Limb (tissue), 2 donors: ENCODE measurements at regions not wholly inside any gene's neighbourhood (a gene's known extent, or its start where the extent isn't known, plus 50 kb on each side); places are given as distances from the start of the nearest gene placed in this dataset.

ENCODE experiments used
- DNase-seq, 2 donors: peaks; one replicate each; pipeline ENCODE4 v3.0.0-alpha.2; 2016; ENCODE audit errors: extremely low spot score in 2 of 2

DNA sequence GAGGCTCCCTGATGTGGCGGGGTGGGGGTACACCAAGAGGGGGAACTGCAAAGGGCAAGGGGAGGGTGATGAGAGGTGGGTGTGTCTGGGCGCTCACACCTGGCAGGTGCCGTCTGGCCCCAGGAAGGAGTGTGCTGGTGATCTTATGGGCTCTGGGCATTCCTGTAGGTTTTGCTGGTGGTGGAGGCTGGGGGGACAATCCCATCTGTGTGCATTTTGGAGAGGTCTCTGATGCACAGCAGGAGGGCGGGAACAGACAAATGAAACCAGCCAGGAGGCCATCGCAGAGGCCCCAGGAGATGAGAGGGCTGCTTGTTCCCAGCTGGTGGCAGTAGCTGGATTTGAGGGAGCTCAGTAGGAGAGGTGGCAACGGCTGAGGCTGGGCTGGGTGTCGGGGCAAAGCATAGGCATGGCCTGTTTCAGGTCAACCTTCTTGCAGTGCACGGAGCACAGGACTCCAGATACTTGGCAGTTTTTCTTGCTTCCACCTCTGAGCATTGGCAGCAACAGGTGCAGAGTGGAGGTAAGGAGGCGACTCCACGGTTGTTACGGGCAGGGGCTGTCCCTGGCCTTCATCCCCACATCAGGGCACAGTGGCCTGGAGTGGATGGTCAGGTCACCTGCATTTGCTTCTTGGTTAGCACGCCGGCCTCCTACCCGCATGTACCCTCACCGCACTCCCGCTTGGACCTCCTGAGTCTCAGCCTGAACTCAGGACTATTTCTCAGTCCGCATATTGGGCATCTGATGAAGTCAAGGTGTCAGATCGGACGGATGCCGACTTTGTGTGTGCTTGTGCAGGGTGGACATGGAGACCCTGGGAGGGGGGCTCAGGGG, 194.2 kb upstream of the HDAC4 start:
- DNase-seq: peak in 1 of 2 donors; percentile 12

DNA sequence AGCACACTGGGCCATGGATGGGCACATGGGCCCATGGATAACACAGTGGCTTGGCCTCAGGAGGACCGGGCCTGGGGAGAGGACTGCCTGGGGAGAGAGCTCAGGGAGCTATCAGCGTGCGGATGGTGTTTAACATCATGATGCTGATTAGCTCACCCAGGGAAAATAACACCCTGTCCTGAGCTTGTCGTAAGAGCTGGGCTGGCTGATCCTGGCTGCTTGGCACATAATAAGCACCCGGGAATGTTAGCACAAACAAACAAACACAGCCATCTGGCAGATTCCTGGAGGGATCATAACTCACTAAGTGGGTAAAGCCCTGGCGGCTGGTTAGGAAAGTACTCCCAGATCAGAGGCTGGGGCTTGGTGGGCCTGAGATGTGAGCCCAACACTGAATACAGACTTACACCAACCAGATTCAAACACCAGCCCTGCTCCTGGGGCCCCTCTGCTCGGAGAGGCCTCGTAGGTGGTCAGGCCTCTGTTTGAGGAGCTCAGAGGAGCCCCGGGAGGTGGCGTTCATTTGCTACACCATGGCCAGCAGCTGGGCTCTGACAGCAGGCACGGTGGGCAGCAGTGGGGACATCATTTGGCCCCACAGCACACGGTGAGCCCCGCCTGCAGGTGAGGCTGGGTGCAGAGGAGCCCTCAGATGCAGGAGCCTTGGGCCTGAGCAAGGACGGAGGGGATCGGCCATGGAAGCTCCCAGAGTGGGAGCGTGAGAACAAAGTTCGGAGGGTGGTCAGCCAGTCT, 193.4 kb upstream of the HDAC4 start:
- peak in 1 of 2 donors; percentile 22 for DNase-seq

DNA sequence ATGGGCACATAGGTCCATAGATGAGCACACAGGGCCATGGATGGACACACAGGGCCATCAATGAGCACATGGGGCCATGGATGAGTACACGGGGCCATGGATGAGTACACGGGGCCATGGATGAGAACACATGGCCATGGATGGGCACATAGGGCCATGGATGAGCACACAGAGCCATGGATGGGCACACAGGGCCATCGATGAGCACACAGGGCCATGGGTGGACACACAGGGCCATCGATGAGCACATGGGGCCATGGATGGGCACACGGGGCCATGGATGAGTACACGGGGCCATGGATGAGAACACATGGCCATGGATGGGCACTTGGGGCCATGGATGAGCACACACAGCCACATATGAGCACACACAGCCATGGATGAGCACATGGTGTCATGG, 192.6 kb upstream of the HDAC4 start:
- DNase-seq: peak in 1 of 2 donors; percentile 2

DNA sequence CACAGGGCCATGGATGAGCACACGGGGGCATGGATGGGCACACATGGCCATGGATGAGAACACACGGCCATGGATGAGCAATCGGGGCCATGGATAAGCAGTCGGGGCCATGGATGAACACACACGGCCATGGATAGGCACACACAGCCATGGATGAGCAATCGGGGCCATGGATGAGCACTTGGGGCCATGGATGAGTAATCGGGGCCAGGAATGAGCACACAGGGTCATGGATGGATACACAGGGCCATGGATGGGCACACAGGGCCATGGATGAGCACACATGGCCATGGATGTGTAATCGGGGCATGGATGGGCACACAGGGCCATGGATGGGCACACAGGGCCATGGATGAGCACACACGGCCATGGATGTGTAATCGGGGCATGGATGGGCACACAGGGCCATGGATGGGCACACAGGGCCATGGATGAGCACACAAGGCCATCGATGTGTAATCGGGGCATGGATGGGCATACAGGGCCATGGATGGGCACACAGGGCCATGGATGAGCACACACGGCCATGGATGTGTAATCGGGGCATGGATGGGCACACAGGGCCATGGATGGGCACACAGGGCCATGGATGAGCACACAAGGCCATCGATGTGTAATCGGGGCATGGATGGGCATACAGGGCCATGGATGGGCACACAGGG, 191.9 kb upstream of the HDAC4 start:
- DNase-seq: peak in 1 of 2 donors; percentile 4

DNA sequence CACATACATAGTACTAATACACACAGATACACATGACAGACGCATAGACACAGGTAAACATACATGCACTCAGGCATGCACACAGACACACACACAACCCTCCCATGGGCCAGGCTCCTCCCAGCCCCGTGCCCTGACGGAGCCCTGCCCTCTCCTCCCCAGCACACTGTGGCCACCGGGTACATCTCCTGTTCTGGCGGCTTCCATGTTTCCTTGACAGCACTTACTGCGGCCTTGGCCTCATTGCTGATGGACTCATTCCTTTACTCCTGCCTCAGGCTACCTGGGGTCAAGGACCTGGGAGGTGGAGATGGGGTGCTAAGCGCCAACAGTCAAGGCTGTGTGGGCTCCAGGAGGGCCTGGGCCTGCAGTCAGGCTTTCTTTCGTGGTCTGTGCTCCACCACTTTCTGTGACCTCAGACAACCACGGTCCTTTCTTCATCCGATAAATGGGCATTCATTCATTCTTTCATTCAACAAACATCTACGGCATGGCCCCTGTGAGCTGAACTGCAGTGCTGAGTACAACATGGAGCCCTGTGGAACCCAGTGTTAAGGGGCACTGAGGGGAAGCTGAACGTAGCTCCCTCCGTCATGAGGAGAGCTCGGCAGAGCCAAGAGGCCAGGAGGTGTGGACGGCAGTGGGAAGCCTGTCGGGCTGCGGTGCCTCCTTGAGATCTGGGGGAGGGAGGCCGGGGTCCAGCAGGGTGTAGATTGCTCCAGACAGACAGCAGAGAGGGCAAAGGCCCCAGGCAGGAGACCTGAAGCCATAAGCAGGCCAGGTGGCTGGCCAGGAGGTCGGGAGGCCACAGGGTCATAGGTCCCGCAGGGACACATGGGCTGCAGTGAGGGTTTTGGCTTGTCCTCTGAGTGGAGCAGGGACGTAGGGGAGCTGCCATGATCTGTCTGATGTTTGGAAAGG, 190.4 kb upstream of the HDAC4 start:
- no peak for DNase-seq

DNA sequence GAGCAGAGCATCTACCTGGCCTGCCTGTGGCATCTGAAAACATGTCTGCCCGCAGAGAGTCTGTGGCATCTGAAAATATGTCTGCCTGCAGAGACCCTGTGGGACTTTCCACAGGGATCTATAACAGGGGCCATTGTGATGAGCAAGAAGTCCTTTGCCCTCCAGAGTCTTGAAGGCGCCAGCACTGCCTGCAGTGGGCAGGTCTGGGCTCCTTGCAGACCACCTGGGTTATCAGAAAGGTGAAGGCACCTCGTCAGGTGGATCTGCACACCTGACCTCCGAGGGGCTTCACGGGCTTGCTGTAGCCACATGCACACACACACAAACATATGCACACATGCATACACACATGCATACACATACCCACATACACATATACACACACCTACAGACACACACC, 189.5 kb upstream of the HDAC4 start:
- DNase-seq: no peak

DNA sequence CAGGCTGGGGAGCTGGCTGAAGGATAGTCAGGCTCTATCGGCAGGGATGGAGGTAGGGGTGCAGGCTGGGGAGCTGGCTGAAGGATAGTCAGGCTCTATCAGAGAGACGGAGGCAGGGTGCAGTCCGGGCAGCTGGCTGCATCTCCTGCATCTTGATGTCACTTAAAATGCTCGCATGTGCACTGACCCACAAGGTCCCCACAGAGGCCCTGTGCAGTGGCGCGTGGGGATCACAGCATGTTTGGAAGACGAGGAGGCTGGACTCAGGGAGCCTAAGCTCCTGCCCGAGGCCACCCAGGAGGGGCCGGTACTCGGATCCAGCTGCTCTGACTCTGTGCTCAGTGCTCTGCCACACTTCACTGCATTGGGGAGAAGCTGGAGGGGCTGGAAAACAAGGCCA, 189.0 kb upstream of the HDAC4 start:
- DNase-seq: no peak

DNA sequence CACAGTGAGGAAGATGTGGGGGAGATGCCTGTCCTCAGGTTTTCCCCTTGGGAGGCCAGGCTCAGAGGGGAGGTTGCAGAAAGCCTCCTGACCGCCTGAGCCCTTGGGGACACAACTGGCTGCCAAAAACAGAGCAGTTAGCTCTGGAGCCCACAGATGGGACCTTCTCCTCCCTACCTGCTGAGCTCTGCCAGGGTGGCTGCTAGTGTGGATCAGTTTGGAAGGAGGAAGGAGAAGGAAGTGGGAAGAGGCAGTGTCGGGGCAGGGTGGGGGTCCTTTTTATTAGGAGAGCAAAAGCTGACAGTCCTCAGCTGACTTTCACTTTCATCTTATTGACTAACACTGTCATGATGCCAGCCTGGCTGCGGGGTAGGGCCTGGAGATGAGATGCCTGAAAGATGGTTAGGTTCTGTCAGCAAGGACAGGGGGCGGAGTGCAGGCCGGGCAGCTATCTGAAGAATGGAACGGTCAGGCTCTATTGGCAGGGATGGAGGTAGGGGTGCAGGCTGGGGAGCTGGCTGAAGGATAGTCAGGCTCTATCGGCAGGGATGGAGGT, 188.5 kb upstream of the HDAC4 start:
- no peak for DNase-seq

DNA sequence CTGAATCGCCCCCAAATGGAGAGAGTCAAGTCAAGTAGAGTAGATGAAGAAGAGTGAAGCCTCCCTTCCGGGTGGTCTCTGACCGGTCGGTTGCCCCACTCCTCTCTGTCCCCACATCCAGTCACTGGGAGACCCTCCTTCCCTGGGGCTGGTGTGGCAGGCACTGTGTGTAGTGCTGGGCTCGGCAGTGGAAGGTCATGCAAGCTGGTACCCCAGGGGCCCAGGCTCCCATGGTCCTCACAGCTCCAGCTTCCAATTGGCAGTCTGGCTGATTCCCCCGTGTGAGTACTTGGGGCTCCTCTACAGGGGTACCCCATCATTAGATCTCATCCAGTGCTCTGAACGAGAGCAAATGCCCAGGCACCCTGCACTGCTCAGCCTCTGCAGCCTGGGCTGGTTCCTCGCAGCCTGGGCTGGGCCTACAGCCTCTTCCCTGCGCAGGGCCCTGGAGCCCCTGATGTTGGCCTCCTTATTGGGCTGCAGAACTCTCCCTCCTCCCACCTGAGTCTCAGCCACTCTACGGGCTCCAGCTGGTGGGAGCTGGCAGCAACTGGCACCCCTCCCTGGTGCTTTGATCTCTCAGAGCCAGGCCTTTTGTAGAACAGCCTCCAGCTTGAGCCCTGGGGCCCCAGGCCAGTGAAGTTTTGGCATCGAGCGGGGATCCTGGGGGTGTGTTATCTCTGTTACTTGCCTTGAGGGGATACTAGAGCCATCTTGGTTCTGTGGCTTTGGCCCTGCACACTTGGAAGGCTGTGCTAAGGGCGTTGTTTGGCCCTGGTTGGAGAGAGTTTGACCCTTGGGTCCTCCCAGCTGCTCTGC, 187.8 kb upstream of the HDAC4 start:
- DNase-seq: no peak

DNA sequence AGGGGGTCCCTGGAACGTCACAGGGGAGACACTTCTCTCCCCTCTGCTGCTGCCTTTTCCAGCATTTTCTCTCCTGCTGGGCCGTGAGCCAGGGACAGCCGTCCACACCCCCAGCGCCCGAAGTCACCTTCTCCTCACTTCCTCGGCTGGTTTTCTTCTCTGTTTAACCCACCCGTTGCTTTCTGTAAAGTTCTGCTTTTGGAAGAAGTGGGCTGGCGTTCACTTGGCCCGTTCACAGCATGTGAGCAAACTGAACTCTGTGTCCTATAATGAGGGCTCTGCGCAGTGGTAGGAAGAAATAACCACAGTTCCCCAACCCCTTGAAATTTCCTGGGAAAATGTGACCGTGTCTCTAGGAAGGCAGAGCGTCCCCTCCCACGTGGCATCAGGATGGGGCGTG, 187.0 kb upstream of the HDAC4 start:
- DNase-seq: no peak

DNA sequence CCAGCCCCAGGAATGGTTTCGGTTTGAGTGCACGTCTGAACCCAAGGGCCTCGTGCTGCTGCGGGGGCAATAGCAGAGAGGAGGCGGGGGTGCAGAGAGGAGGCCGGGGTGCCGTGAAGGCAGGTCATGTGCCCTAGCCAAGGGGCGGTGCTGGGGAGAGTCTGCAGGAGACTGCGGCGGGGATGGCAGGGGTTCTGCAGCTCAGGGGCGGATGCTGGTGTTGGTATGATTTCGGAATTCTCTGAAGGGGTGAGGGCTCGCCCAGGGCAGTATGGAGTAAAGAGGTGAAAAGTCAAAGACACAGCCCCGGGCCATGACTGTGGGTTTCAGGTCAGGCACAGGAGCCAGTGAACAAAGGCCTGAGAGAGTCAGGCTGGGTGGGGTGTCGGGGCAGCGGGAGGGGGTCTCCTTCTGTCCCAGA, 186.5 kb upstream of the HDAC4 start:
- DNase-seq: no peak

DNA sequence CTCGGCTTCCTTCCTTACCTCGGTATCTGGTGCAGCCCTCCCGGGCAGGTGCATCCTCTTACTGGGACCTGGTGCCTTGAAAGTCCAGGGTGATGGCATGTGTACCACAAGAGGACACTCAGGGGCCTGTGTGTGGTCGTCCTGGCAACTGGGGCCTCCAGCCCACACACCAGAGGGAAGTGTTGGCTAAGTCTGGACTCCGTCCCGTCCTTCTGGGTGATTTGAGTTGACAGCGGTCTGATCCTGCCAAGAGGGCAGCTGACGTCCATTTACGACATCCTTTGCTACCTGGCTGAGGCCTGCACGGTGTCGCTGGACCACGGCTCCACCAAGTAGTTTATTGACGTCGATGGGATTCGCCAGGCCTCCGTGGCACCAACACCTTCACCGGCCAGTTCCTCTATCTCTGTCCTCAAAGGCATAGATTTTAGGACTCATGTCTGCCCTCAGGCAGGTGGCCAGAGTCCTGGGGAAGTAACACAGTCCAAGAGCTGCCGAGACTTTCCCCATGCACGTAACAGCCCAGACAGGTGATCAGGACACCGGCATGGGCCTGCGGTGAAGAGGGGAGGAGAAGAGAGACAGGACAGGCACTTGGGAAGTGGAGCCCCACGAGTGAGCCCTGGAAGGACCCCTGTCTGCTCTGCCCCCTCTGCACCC, 186.0 kb upstream of the HDAC4 start:
- no peak for DNase-seq

DNA sequence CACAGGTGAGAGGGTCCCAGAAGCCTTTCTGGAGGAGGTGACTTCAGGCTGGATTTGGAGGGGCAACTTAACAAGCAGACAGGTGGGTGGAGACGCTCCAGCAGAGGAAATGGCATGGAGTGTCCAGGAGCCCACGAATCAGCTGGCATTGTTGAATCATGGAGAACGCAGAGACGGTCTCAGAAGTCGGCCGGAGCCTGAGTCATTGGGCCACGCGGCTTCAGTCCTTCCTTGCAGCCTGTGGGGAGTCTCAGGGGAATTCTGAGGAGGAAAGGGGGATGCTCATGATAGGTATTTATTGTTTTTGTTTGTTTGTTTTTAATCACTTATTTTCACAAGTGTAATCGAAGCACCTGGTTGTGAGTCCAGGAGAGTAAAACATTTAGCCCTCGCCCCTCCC, 184.6 kb upstream of the HDAC4 start:
- no peak for DNase-seq

DNA sequence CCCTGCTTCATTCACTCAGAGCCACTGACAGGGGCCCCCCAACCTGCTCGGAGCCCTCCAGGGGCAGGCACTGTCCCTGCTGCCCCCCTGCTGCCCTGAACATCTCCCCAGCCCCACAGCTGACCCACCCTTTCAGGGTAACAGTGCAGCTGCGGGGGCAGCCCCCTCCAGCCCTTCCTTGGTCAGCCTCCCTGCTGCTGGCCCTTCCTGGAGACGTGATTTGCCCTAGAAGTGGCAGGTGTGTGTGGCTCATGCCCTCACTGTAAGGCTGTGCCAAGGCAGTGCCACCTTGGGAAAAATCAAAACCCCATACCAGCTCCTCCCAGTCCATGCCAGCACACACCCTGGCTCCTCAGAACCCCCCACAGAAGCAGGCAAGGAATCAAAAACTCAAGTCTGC, 184.2 kb upstream of the HDAC4 start:
- DNase-seq: no peak

DNA sequence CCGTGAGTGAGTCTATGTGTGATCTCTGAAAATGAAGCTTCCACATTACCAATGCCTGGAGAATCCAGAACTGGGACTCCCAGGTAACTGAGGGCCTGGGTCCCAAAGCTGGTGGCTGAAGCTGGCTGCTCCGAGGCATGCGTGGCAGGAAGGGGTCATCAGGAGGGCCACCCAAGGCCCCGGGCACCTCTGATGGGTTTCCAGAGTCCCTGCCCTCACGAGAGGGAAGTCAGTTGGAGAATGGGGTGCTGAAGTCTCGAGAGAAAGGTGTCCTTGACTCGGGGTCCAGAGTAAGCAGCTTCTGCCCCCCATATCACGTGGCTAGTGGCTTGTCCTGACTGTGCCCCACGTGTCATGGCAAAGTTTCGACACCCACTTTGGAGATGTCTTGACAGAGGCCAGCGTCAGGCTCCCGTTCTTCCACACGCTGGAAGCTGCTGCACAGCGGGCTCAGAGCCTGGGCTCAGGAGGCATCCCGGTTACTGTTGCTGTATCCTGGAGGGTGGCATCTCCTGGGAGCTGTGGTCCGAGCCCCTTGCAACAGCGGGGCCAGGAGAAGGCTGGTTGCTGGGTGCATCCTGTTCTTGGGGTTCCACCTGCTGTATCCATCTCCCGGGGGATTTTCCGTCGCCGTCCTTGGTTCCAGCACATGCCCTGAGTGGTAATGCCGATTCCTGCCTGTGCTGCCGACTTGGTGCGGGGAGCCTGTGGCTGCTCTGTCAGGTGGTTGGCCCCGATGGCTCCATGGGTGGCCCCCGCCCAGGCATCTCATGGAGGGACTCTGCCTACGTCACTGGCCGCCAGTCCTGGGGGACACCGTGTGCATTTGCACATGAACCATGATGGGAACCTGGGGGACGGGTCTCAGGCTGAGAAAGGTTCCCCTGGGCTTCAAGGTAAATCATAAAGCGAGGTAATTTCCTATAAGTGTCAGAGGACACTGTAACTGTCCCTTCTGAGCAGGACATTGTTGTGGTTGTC, 183.3 kb upstream of the HDAC4 start:
- no peak for DNase-seq

DNA sequence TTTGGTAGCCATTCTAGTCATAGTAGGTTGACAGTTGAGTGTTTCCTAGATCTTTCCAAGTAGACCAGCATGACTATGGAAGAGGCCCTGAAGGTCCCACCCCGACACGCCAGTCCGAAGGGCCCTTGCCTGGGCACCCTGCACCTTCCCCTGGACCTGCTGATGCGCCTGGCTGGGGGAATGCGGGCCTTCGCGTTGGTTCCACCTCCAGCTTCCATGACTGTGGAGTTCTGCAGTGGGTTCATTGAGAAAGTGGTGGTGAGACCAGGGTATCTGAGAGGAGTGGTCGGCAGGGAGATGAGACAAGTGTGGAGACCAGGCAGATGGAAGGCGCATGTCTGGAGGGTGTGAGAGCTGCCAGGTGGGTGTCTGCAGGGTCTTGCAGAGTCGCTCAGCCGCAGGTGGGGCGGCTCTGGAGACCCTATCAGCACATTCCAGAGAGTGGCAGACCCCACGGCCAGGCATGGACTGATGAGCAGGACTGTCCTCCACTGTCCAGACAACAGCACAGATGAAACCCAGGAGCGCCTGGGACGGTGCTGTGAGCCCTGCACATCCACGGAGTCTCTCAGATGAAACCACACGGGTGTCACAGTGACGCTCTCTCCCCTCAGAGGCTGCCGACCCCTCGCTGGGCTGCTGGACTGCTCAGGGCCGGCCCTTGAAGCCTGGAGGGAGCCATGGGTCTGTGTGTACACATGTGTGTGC, 182.5 kb upstream of the HDAC4 start:
- no peak for DNase-seq

DNA sequence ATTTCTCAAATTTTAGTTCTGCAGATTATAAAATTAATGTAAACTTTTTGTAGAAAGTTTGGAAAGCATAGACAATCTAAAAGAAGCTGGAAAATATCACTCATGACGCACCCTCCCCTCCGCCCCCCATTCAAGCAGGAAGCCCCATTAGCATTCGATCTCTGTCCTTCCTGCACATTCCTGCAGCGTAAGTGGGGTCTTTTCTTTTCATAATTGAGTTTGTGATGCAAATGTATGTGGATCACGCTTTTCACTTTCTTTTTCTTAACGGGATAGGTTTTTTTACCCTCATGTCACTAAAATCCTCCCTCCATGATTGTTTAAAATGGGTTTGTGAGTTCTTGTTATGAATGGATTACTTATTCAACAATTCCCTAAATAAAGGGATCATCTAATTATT, 181.7 kb upstream of the HDAC4 start:
- no peak for DNase-seq
